H9 (cell line): ENCODE measurements at regions not wholly inside any gene's neighbourhood (a gene's known extent, or its start where the extent isn't known, plus 50 kb on each side); places are given as distances from the start of the nearest gene placed in this dataset.

Experiments used
- DNase-seq: peaks from one replicate; pipeline ENCODE4 v3.0.0-alpha.2; 2017
- H2AFZ ChIP-seq: one replicate; pipeline ENCODE4 v1.6.1; 2013; ENCODE audit warnings: mild to moderate bottlenecking, low read length, control low read depth, moderate library complexity
- H2AK5ac ChIP-seq: 2 replicates; pipeline ENCODE4 v1.6.1; 2013; ENCODE audit warnings: low read length, control low read depth, mixed read lengths; ENCODE audit not compliant: insufficient read length
- H2BK120ac ChIP-seq: one replicate; pipeline ENCODE4 v1.6.1; 2013; ENCODE audit warnings: low read depth, mild to moderate bottlenecking, low read length, control low read depth, inconsistent platforms; ENCODE audit not compliant: poor library complexity, severe bottlenecking
- H2BK12ac ChIP-seq: 2 replicates; pipeline ENCODE4 v1.6.1; 2013; ENCODE audit warnings: low read length, control low read depth, mixed read lengths, low read depth; ENCODE audit not compliant: insufficient read length
- H2BK15ac ChIP-seq: 2 replicates; pipeline ENCODE4 v1.6.1; 2013; ENCODE audit warnings: low read depth, low read length, control low read depth
- H2BK20ac ChIP-seq: one replicate; pipeline ENCODE4 v1.6.1; 2013; ENCODE audit warnings: low read depth, mild to moderate bottlenecking, low read length, control low read depth, inconsistent platforms; ENCODE audit not compliant: poor library complexity, severe bottlenecking
- H2BK5ac ChIP-seq: 2 replicates; pipeline ENCODE4 v1.6.1; 2013; ENCODE audit warnings: low read length, control low read depth, mixed read lengths; ENCODE audit not compliant: insufficient read length
- H3K14ac ChIP-seq: 2 replicates; pipeline ENCODE4 v1.6.1; 2013; ENCODE audit warnings: low read length, control low read depth; ENCODE audit not compliant: insufficient read depth
- H3K18ac ChIP-seq: 2 replicates; pipeline ENCODE4 v1.6.1; 2013; ENCODE audit warnings: low read depth, mild to moderate bottlenecking, mixed read lengths, low read length, control low read depth; ENCODE audit not compliant: insufficient read length
- H3K23ac ChIP-seq: 2 replicates; pipeline ENCODE4 v1.6.1; 2013; ENCODE audit warnings: low read length, control low read depth, mixed read lengths, low read depth; ENCODE audit not compliant: insufficient read length
- H3K23me2 ChIP-seq: 2 replicates; pipeline ENCODE4 v1.6.1; 2013; ENCODE audit warnings: low read depth, mild to moderate bottlenecking, mixed read lengths, low read length, control low read depth; ENCODE audit not compliant: insufficient read length, poor library complexity, severe bottlenecking
- H3K27ac ChIP-seq: 2 replicates; pipeline ENCODE4 v1.5.1; 2013; ENCODE audit warnings: low read length, control low read depth, mixed read lengths, low read depth; ENCODE audit not compliant: insufficient read length
- H3K27me3 ChIP-seq: 2 replicates; pipeline ENCODE4 v1.6.1; 2013; ENCODE audit warnings: low read length, control low read depth, inconsistent platforms; ENCODE audit not compliant: insufficient read depth
- H3K4ac ChIP-seq: 2 replicates; pipeline ENCODE4 v1.6.1; 2013; ENCODE audit warnings: low read depth, mild to moderate bottlenecking, control low read depth, inconsistent platforms, low read length, moderate library complexity
- H3K4me1 ChIP-seq: 2 replicates; pipeline ENCODE4 v1.6.1; 2013; ENCODE audit warnings: low read length, control low read depth, inconsistent platforms; ENCODE audit not compliant: insufficient read depth
- H3K4me2 ChIP-seq: 2 replicates; pipeline ENCODE4 v1.6.1; 2013; ENCODE audit warnings: low read length, control low read depth, mixed read lengths; ENCODE audit not compliant: insufficient read length, insufficient read depth
- H3K56ac ChIP-seq: 2 replicates; pipeline ENCODE4 v1.6.1; 2013; ENCODE audit warnings: low read depth, mild to moderate bottlenecking, mixed read lengths, low read length, control low read depth; ENCODE audit not compliant: insufficient read length
- H3K79me1 ChIP-seq: 2 replicates; pipeline ENCODE4 v1.6.1; 2013; ENCODE audit warnings: low read depth, mild to moderate bottlenecking, moderate library complexity, low read length, control low read depth, inconsistent platforms; ENCODE audit not compliant: insufficient read depth, poor library complexity, severe bottlenecking
- H3K79me2 ChIP-seq: 2 replicates; pipeline ENCODE4 v1.6.1; 2013; ENCODE audit warnings: low read length, control low read depth, inconsistent platforms; ENCODE audit not compliant: insufficient read depth
- H3K9ac ChIP-seq: 2 replicates; pipeline ENCODE4 v1.6.1; 2013; ENCODE audit warnings: low read length, control low read depth, mixed read lengths; ENCODE audit not compliant: insufficient read length; ENCODE audit errors: extremely low read depth
- H3K9me3 ChIP-seq: one replicate; pipeline ENCODE4 v1.6.1; 2013; ENCODE audit warnings: low read depth, low read length, inconsistent platforms; ENCODE audit not compliant: control insufficient read depth
- H3T11ph ChIP-seq: one replicate; pipeline ENCODE4 v1.6.1; 2013; ENCODE audit warnings: mild to moderate bottlenecking, low read length, control low read depth, inconsistent platforms
- H4K20me1 ChIP-seq: one replicate; pipeline ENCODE4 v1.6.1; 2013; ENCODE audit not compliant: control insufficient read depth, insufficient read length, insufficient read depth
- H4K5ac ChIP-seq: 2 replicates; pipeline ENCODE4 v1.6.1; 2013; ENCODE audit warnings: low read depth, mild to moderate bottlenecking, mixed read lengths, low read length, control low read depth; ENCODE audit not compliant: insufficient read length
- H4K8ac ChIP-seq: replicated peaks from 2 replicates; pipeline ENCODE4 v1.6.1; 2013; ENCODE audit warnings: low read length, control low read depth, mixed read lengths, low read depth; ENCODE audit not compliant: insufficient read length
- H4K91ac ChIP-seq: 2 replicates; pipeline ENCODE4 v1.6.1; 2013; ENCODE audit warnings: low read depth, mild to moderate bottlenecking, moderate library complexity, mixed read lengths, low read length, control low read depth; ENCODE audit not compliant: insufficient read length
- H3K27ac Mint-ChIP-seq, 3 experiments: 2 replicates in 2 of 3; 3 replicates in 1 of 3; pipeline ENCODE4 v1.8.0; 2020 to 2021; ENCODE audit warnings: mixed read lengths in 3 of 3, mild to moderate bottlenecking in 1 of 3, moderate library complexity in 1 of 3
- H3K27me3 Mint-ChIP-seq: 2 replicates; pipeline ENCODE4 v1.8.0; 2021; ENCODE audit warnings: low read depth, mild to moderate bottlenecking, moderate library complexity, mixed read lengths
- H3K36me3 Mint-ChIP-seq, 3 experiments: 2 replicates in 2 of 3; 3 replicates in 1 of 3; pipeline ENCODE4 v1.8.0; 2020 to 2021; ENCODE audit warnings: low read depth in 3 of 3, mixed read lengths in 3 of 3; ENCODE audit not compliant: insufficient read depth in 1 of 3
- H3K4me1 Mint-ChIP-seq, 2 experiments: 2 replicates each; pipeline ENCODE4 v1.8.0; 2020; ENCODE audit warnings: mixed read lengths in 2 of 2
- H3K4me3 Mint-ChIP-seq, 2 experiments: 2 replicates in 1 of 2; 3 replicates in 1 of 2; pipeline ENCODE4 v1.8.0; 2020 to 2021; ENCODE audit warnings: mild to moderate bottlenecking in 2 of 2, mixed read lengths in 2 of 2, moderate library complexity in 1 of 2
- H3K9me3 Mint-ChIP-seq, 2 experiments: 2 replicates in 1 of 2; 3 replicates in 1 of 2; pipeline ENCODE4 v1.8.0; 2020; ENCODE audit warnings: mild to moderate bottlenecking in 2 of 2, mixed read lengths in 2 of 2, moderate library complexity in 1 of 2
- WGBS: extraction: QIAGEN DNeasy Blood & Tissue Kit; methylation state at CpG from one replicate; pipeline ENCODE4 v1.1.7; 2013; ENCODE audit warnings: missing lambda C conversion rate, low lambda C conversion rate, mixed read lengths; ENCODE audit not compliant: insufficient read length; ENCODE audit errors: extremely low coverage; 5-methylcytosine and 5-hydroxymethylcytosine counted together
- TF ChIP-seq, protein P1 (sequence below): fragments of 200-600 bp; sonication (generic); conservative IDR thresholded peaks from 3 replicates; pipeline ENCODE4 v1.8.0; 2021; ENCODE audit warnings: antibody characterized with exemption, mild to moderate bottlenecking

DNA sequence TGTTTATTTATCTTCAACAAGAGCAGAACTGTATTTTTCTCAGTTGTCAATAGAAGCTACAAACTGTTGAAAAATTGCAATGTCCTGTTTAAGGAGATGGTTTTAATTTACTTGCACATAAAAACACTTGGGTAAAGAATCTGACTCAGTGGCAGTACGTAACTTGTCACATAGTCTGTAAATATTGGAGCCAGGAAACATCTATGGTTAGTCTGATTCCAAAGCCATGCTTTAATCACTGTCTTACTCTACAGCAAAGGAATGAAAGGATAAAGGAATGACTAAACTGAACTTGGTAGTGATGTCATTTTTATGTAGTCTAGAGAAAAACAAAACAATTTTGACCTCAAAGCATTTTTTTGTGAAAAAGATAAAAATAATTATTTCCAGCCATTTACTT is 537.2 kb downstream of the STIM2 start:
- Histone ChIP-seq H3K9ac (no peak overlapping the region), H2AFZ (no peak overlapping the region), H3K4me2 (no peak overlapping the region), H3K4me1 (no peaks in the 10 kb centered on the region), H4K8ac (no peak overlapping the region), H2BK5ac (no peak overlapping the region), H3K27me3 (no peaks in the 10 kb centered on the region), H2BK15ac (no peak overlapping the region), H3K23me2 (no peaks in the 10 kb centered on the region), H3K79me1 (no peaks in the 10 kb centered on the region), H3K56ac (no peak overlapping the region), H4K20me1 (no peaks in the 10 kb centered on the region), H2BK120ac (no peak overlapping the region), H3K79me2 (no peaks in the 10 kb centered on the region), H3K18ac (no peak overlapping the region), H3K9me3 (no peaks in the 10 kb centered on the region), H3T11ph (no peak overlapping the region), H2BK20ac (no peak overlapping the region), H3K14ac (no peak overlapping the region), H3K27ac (no peak overlapping the region), H3K23ac (no peak overlapping the region), H2AK5ac (no peak overlapping the region), H4K91ac (no peak overlapping the region), H2BK12ac (no peak overlapping the region), H3K4ac (no peak overlapping the region), H4K5ac (no peak overlapping the region)
- TF ChIP-seq, protein P1, sequence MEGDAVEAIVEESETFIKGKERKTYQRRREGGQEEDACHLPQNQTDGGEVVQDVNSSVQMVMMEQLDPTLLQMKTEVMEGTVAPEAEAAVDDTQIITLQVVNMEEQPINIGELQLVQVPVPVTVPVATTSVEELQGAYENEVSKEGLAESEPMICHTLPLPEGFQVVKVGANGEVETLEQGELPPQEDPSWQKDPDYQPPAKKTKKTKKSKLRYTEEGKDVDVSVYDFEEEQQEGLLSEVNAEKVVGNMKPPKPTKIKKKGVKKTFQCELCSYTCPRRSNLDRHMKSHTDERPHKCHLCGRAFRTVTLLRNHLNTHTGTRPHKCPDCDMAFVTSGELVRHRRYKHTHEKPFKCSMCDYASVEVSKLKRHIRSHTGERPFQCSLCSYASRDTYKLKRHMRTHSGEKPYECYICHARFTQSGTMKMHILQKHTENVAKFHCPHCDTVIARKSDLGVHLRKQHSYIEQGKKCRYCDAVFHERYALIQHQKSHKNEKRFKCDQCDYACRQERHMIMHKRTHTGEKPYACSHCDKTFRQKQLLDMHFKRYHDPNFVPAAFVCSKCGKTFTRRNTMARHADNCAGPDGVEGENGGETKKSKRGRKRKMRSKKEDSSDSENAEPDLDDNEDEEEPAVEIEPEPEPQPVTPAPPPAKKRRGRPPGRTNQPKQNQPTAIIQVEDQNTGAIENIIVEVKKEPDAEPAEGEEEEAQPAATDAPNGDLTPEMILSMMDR = no peak
- Mint-ChIP-seq H3K36me3 (peaks cover 2 to 15% (median 4%) of the 10 kb centered on the region in 3 experiments; a peak in 6 of 7 replicates), H3K9me3 (peaks cover 18 to 26% of the 10 kb centered on the region in 2 experiments), H3K27ac (no peak overlapping the region), H3K4me3 (no peak overlapping the region), H3K4me1 (no peaks in the 10 kb centered on the region), H3K27me3 (no peaks in the 10 kb centered on the region)
- WGBS = no CpG with 5 or more reads among the region's 1 CpG
- DNase-seq = no peak
